Fibroblast of mammary gland (primary cell): ENCODE measurements at regions not wholly inside any gene's neighbourhood (a gene's known extent, or its start where the extent isn't known, plus 50 kb on each side); places are given as distances from the start of the nearest gene placed in this dataset.
"Not testable (repeated sequence)": the region's sequence is repeated elsewhere in the genome, so short reads cannot be mapped to it uniquely, and the experiment has no call there.

ENCODE experiments used
- DNase-seq: peaks from one replicate; pipeline ENCODE4 v3.0.0-alpha.2; 2010; ENCODE audit warnings: low read depth
- H3K4me3 ChIP-seq: 2 replicates; pipeline ENCODE4 v1.5.1; 2011; ENCODE audit warnings: low read depth, mild to moderate bottlenecking, low read length, moderate library complexity; ENCODE audit not compliant: control insufficient read depth
- CTCF ChIP-seq: conservative IDR thresholded peaks from 2 replicates; pipeline ENCODE4 v1.5.1; 2011; ENCODE audit warnings: low read depth, low read length, inconsistent platforms; ENCODE audit not compliant: control insufficient read depth, insufficient read depth

- TF ChIP-seq CTCF, result no peak
- no peak for DNase-seq
These were observed 193.3 kb upstream of the NR3C1 start for GRCh38 chr5:143596824-143597223.

DNA sequence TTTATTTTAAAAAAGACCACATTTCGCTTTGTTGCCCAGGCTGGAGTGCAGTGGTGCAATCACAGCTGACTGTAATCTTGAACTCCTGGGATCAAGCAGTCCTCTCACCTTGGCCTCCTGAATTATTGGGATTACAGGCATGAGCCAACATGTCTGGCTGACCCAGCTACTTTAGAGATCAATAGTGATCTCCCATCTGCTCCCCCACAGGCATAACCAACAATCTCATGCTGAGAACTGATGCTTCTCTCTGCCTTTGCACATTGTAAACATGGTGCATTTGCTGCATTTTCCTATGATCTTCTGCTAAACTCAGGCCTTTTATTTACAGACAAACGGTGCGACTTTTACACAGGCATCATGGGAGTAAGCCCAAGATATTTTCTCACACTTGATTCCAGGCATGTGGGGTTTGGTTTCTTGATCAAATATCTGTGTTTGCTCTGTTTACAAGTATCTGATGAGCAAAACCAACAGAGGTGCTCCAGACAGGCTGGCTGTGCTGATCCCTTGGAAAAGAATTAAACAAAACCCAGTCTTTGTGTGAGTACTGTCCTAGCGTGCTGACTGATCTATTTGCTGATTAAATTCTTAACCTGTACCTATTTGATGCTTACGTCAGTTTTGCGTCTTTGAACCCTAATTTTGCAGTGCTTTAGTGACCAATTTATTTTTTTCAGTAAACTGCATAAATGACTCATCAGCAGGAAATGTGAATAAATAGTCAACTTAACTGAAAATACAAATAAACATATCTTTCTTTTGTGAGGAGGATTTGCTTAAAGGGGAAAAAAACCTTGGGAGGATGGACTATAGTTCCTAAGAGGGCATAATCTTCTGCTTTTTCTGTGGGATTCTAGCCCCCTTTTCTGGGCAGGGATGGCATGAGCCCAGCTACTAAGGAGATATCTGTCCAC lies 191.7 kb upstream of the NR3C1 start:
- peak; percentile 67 for DNase-seq
- TF ChIP-seq CTCF, result no peak

More at GRCh38 chr5:143596824-143597223, 193.3 kb upstream of the NR3C1 start:
- no peak overlapping the region for H3K4me3 ChIP-seq

GRCh38 chr5:143593723-143594122 lies 190.2 kb upstream of the NR3C1 start:
- no peak for DNase-seq
- no peak overlapping the region for H3K4me3 ChIP-seq
- no peak for TF ChIP-seq CTCF

More for the DNA sequence above, 191.7 kb upstream of the NR3C1 start:
- H3K4me3 ChIP-seq, result no peak overlapping the region

DNA sequence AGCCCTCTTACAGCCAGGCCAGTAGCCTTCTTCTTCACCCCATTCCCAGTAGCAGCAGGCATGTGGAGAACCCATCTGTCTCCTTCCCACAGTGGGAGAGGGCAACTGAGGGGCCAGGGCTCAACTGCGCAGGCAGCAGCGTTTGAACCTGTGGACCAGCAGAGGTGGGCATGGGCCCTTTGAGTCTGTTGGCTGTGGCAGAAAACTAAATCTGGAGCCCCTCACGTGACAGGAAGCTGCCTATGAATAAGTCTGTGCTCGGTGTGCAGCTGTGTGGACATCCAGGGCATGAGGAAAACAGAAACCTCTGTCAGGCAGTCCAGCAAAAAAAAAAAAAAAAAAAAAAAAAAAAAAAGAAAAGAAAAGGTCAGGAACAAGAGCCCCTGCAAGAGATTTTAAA lies 189.2 kb upstream of the NR3C1 start:
- peak; percentile 42 for DNase-seq
- TF ChIP-seq CTCF, result no peak
- H3K4me3 ChIP-seq, result no peak overlapping the region

GRCh38 chr5:143588933-143589662 lies 185.6 kb upstream of the NR3C1 start:
- TF ChIP-seq CTCF, result no peak
- H3K4me3 ChIP-seq, result no peak overlapping the region
- no peak for DNase-seq

GRCh38 chr5:143588121-143588520 lies 184.6 kb upstream of the NR3C1 start:
- DNase-seq, H3K4me3 ChIP-seq: not testable (repeated sequence)

DNA sequence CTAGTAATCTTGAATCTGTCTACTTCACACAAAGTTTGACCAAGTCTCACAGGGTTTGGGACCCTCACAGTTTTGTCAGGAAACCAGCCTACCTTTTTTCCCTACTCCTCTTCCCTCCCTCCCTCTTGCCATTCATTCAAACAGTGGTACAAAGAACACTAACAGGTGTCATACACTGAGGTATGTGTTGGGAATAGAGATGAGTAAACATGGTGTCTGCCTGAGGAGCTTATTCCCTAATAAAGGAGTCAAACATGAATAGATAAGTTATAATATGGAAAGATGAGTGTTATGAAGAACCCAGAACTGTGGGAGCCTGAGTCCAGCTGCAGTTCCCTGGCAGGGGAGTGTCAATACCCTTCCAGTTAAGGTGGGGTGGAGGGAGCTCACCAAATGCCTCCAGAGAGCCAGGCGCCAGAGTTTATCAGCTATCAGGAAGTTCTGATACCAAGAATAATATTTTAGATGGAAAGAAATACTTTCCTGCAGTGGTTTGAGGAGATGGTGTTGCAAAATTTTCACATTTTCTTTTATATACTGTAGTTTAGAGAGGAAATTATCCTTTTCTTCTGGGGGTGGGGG lies 183.4 kb upstream of the NR3C1 start:
- DNase-seq, result no peak
- no peak overlapping the region for H3K4me3 ChIP-seq
- no peak for TF ChIP-seq CTCF
